ENCODE measurements at regions not wholly inside any gene's neighbourhood (a gene's known extent, or its start where the extent isn't known, plus 50 kb on each side); places are given as distances from the start of the nearest gene placed in this dataset.

- no peak for TF ChIP-seq CTCF (IDR thresholded peaks at IDR 0.05)
- TF ChIP-seq POLR2AphosphoS5 (IDR thresholded peaks at IDR 0.05) = no peak
- no peak for TF ChIP-seq POLR2A (IDR thresholded peaks at IDR 0.05)
These were observed 50.9 kb upstream of the SPACA7 start for GRCh38 chr13:112325142-112325808.
